Ascending aorta (tissue), 2 donors: ENCODE measurements at regions not wholly inside any gene's neighbourhood (a gene's known extent, or its start where the extent isn't known, plus 50 kb on each side); places are given as distances from the start of the nearest gene placed in this dataset.

ENCODE experiments used
- DNase-seq, 2 donors: peaks; one replicate each; pipeline ENCODE4 v3.0.0-alpha.2; 2019; ENCODE audit warnings: low spot score in 2 of 2
- H3K27ac ChIP-seq, 2 donors: fragments of 200-600 bp; sonication (generic); one replicate each; pipeline ENCODE4 v1.5.1; 2016 to 2017; ENCODE audit warnings: mild to moderate bottlenecking in 1 of 2
- H3K27me3 ChIP-seq: fragments of 200-600 bp; sonication (generic); one replicate; pipeline ENCODE4 v1.5.1; 2017
- H3K36me3 ChIP-seq, 2 donors: fragments of 200-600 bp; sonication (generic); one replicate each; pipeline ENCODE4 v1.5.1; 2016
- H3K4me1 ChIP-seq, 2 donors: fragments of 200-600 bp; sonication (generic); one replicate each; pipeline ENCODE4 v1.5.1; 2016 to 2017; ENCODE audit warnings: mild to moderate bottlenecking in 1 of 2
- H3K4me3 ChIP-seq, 2 donors: fragments of 200-600 bp; sonication (generic); one replicate each; pipeline ENCODE4 v1.5.1; 2016 to 2017; ENCODE audit warnings: mild to moderate bottlenecking in 1 of 2
- H3K9me3 ChIP-seq, 2 donors: fragments of 200-600 bp; sonication (generic); one replicate each; pipeline ENCODE4 v1.5.1; 2016
- CTCF ChIP-seq, 3 experiments: fragments of 200-600 bp in 2 of 3; fragments of 450-650 bp in 1 of 3; sonication (generic) in 2 of 3; IDR thresholded peaks; one replicate each; pipeline ENCODE4 v1.5.1; 2016 to 2019; ENCODE audit warnings: antibody characterized with exemption in 3 of 3, mild to moderate bottlenecking in 1 of 3, moderate library complexity in 1 of 3
- intact Hi-C: fragments of 100-400 bp; cut with DNase I; formaldehyde crosslinking; loops from one replicate; pipeline ENCODE4 v1.15.1; 2023

GRCh38 chr2:60376252-60376651, 177.2 kb downstream of the BCL11A start:
- H3K4me3 ChIP-seq: no peak overlapping the region
- no peak for TF ChIP-seq CTCF (IDR thresholded peaks at IDR 0.05)
- intact Hi-C loops: no loop called here
- DNase-seq: no peak
- H3K9me3 ChIP-seq: no peaks in the 10 kb centered on the region
- H3K36me3 ChIP-seq: no peaks in the 10 kb centered on the region
- no peaks in the 10 kb centered on the region for H3K27me3 ChIP-seq
- H3K27ac ChIP-seq: no peak overlapping the region
- H3K4me1 ChIP-seq: no peaks in the 10 kb centered on the region

GRCh38 chr2:60371681-60372080, 181.8 kb downstream of the BCL11A start:
- no peaks in the 10 kb centered on the region for H3K36me3 ChIP-seq
- TF ChIP-seq CTCF (IDR thresholded peaks at IDR 0.05): no peak
- no peaks in the 10 kb centered on the region for H3K27me3 ChIP-seq
- H3K27ac ChIP-seq: no peak overlapping the region
- intact Hi-C loops: no loop called here
- no peaks in the 10 kb centered on the region for H3K9me3 ChIP-seq
- DNase-seq: no peak
- no peak overlapping the region for H3K4me3 ChIP-seq
- no peaks in the 10 kb centered on the region for H3K4me1 ChIP-seq

GRCh38 chr2:60371219-60371618, 182.2 kb downstream of the BCL11A start:
- intact Hi-C loops: no loop called here
- no peak for TF ChIP-seq CTCF (IDR thresholded peaks at IDR 0.05)
- Histone ChIP-seq H3K36me3 (no peaks in the 10 kb centered on the region), H3K9me3 (no peaks in the 10 kb centered on the region), H3K27ac (no peak overlapping the region), H3K4me1 (no peaks in the 10 kb centered on the region), H3K4me3 (no peak overlapping the region), H3K27me3 (no peaks in the 10 kb centered on the region)
- no peak for DNase-seq

- TF ChIP-seq CTCF (IDR thresholded peaks at IDR 0.05): no peak
- Histone ChIP-seq H3K27ac (no peak overlapping the region), H3K4me1 (no peaks in the 10 kb centered on the region), H3K4me3 (no peak overlapping the region), H3K9me3 (no peaks in the 10 kb centered on the region), H3K36me3 (no peaks in the 10 kb centered on the region), H3K27me3 (no peaks in the 10 kb centered on the region)
- intact Hi-C loops: no loop called here
- no peak for DNase-seq
Measured at GRCh38 chr2:60370814-60371213, 182.6 kb downstream of the BCL11A start.

- no peak for TF ChIP-seq CTCF (IDR thresholded peaks at IDR 0.05)
- no peak overlapping the region for H3K4me3 ChIP-seq
- H3K27ac ChIP-seq: no peak overlapping the region
- H3K36me3 ChIP-seq: no peaks in the 10 kb centered on the region
- no peaks in the 10 kb centered on the region for H3K4me1 ChIP-seq
- DNase-seq: no peak
- intact Hi-C loops: no loop called here
- H3K9me3 ChIP-seq: no peaks in the 10 kb centered on the region
- H3K27me3 ChIP-seq: no peaks in the 10 kb centered on the region
Measured at GRCh38 chr2:60368456-60368855, 185.0 kb downstream of the BCL11A start.

- Histone ChIP-seq H3K36me3 (no peaks in the 10 kb centered on the region), H3K4me3 (no peak overlapping the region), H3K9me3 (no peaks in the 10 kb centered on the region), H3K27ac (no peak overlapping the region), H3K4me1 (no peaks in the 10 kb centered on the region), H3K27me3 (no peaks in the 10 kb centered on the region)
- intact Hi-C loops: no loop called here
- TF ChIP-seq CTCF (IDR thresholded peaks at IDR 0.05): no peak
- DNase-seq: no peak
Measured at GRCh38 chr2:60366135-60366712, 187.2 kb downstream of the BCL11A start.
